ENCODE measurements at regions not wholly inside any gene's neighbourhood (a gene's known extent, or its start where the extent isn't known, plus 50 kb on each side); places are given as distances from the start of the nearest gene placed in this dataset.

DNA sequence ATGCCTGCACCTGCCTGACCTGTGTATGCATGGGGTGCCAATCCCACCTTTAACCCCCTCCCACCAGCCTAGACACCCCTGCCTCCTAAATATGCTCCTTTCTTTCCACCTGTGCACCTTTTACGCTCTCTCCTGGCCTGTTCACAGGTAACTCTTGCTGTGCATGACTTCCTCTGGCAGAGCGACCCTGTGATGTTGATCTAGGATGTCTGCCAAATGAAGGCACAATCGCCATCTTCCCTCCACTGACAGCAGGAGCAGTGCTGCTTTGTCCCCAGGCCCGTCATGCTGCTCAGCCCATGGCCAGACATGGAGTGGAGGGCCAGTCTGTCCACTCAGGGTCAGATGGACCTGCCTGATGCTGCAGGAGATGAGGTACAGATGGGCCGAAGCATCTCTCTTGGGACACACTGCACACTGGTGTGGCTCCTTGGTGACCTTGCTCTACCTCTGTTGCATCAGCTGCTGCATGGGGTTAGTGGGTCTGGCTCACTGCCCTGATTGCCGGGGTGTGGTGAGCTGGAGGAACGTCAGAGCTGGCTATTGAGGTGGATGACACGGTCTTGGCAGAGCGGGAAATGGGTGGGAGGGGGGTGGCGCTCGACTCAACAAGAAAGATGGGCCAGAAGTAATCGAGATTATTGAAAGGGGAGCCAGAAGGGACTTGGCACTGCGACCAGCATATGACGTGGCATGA is 101.7 kb upstream of the PITX1 start:
- no peak for DNase-seq

DNA sequence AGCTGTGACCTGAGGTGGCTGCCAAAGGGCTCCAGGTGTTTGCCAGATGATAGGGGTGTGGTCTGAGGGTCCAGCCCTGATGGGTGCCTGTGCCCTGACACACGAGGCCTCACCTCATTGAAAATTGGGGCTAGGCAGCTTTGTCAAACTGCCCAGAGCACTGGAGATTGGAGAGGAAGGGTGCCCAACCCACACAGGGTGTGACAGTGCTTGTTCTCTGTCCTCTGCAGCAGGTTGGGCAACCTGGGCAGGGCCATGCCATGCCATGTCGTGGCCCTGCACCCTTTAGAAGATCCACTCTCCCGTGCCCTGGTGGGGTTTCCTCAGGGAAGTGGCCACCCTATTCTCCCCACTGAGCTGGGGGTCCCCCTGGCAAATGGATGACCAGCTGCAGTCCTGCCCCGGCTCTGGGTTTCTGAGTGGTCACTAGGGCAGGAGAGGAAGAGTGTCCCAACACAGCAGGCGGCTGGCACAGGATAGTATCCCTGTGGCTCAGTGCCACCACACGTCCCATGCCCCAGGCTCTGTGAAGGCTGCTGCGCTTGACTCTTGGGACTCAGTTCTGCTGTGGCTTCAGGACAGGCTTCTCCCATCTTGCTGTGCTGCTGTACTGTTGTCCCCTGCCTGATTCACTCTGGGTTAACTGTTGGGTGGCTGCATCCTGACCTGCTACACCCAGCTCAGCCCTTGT is 100.8 kb upstream of the PITX1 start:
- no peak for DNase-seq

DNA sequence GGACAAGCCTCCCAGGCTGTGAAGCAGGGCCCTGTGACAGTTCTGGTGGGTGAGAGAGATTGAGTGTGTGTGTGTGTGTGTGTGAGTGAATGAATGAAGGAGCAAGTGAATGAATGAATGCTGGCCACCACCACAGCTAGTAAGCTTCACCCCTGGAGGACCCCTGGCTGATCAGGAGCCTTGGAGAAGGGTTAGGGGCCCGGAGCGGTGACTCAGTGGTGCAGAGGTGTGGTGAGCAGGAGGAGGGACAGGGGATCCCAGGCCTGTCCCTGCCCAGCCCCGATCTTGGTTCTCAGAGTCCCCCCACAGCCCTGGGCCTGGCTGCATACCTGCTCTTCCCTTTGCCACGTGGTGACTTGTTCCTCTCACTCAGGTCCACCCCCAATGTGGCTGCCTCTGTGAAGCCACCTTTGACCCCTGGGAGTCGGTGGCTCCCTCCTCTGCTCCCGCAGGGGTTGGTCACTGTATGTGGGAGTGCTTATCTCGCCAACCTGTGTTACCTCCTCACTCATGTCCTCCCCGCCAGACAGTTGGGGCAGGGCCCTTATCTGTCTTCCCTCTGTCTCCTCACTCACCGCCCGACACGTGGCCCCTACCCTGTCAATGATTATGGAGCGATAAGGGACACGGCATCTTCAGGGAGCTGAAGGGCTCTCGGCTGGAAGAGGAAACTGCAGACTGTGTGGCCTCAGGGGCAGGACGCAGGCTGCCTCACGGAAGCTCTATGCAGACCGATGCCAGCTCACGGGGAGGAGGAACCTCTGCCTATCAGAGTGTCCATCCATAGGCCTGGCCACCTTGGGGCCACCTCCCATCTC is 99.9 kb upstream of the PITX1 start:
- DNase-seq: no peak

DNA sequence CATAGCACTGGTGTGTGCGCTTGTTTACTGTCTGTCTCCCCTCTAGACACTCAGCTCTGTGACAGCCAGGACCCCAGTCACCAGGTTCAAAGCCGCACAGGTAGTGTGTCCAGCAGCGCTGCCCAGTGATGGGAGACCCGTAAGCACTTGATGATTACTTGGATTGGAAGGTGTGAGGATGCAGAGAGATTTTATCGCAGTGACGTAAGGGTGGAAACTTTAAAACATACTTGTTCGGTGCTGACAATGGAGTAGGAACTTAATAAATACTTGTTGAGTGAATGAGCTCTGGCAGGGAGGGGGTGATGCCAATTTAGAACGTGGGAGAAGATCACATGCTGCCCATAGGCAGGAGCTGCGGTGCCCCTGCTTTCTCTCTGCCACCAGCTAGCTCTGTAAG is 99.2 kb upstream of the PITX1 start:
- no peak for DNase-seq

DNA sequence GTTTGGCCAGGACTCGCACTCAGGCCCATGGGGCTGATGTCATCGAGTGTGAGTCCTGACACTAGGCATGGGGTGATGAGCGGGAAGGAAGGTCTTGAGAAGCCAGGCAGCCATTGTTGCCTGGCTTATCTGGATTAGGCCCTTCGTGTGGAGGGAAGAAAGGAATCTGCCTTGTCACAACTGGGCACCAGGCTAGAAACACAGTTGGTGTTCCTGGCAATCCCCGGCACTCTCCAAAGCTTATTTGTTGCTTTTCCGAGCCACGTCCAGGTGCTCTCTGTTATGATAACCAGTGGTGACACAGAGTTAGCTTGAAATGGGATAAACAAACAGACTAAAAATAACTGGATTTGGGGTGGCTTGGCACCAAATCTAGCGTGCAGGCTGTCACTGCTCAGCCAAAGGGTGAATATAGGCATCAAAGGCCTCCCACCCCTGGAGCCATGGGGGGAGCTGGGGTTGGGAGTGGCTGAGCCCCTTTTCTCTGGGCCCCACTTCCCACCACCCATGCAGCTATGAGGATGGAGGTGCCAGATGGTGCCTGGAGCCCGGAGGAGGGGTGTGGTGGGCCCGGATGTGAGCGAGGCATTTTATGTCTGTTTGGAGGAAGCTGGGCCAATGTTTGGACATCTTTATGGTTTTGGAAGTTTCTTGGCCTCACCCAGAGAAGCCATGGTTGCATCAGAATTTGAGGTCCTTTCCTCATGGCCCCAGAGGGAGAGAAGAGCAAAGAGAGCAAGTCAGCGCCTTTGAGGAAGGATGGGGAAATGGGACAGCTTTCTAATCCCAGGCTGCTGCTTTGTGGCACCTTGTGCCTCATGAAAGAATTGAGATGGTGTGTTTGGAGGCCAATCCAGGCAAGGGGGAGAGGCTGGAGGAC is 98.0 kb upstream of the PITX1 start:
- DNase-seq: no peak

DNA sequence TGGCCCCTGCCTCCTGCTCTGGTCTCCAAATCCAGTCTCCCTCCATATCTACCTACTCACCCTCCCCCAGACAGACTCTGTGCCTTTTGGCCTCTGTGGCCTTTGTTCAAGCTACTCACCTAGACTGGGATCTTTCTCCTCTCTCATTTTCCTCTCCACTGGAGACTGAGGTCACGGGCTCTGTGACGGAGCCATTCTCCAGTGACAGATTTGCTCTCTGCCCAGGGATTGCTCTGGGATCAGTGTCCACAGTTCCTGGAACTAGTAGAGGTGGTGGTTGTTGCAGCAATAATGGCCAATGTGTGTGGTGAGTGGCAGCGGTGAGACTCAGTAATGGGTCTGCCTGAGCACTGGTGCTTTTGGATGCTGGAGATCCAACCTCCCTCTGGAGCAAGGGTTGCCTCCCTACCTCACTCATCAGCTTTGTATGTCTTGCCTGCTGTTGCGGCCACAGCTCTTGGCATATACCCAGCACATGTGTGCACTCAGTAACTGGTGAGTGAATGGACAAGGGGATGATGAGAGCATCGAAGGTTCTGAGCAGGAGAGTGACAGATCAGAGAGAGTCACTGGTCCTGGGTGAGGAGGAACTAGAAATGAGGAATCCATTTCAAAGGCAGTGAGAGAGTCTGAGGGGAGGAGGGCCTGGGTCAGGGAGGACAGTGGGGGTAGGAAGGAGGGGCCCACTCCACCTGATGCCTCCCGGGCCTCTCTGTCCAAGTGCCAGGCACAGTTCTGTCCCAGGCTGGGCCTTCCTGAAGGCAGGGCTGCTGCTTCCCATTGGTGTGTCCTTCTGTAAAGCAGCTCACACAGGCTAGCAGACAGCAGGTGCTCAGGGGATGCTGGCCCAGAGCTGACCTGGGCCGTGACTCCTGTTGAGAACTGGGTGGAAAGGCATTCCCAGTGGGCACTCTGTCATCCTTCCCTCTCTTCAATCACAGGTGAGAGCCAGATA is 96.5 kb upstream of the PITX1 start:
- DNase-seq: no peak

DNA sequence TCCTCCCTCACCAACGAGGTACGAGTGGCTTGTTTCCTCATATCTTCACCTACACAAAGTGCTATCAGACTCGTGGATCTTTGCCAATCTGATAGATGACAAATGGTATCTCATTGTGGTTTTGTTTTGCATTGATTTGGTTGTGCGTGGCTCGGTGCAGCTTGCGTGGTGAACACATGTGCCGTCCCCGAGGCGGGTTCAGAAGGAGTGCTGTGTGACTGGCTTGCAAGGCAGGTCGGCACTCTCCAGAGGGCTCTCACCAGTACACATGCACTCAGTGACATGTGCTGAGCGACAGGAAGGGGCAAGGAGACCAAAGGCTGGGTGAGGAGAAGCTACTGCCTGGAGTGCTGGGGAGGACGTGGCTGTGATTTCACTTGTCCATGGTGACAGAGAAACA is 95.3 kb upstream of the PITX1 start:
- no peak for DNase-seq

DNA sequence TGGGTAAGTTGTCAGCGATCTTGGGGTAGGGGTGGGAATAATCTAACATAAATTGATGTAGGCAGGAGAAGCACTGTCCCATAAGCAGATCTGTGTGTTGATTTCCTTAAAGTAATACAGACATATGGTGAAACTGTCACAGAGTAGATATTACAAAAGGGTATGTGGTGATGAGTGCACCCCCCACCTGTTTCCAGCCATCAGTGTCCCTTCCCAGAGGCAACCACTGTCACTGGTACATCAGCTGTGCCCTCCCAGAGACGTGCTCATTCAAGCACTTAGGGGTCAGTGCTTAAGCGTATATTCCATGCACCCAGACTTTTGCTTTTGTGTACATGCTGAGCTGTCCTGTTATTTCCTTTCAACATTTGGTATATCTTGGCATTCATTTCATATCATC is 94.3 kb upstream of the PITX1 start:
- no peak for DNase-seq

DNA sequence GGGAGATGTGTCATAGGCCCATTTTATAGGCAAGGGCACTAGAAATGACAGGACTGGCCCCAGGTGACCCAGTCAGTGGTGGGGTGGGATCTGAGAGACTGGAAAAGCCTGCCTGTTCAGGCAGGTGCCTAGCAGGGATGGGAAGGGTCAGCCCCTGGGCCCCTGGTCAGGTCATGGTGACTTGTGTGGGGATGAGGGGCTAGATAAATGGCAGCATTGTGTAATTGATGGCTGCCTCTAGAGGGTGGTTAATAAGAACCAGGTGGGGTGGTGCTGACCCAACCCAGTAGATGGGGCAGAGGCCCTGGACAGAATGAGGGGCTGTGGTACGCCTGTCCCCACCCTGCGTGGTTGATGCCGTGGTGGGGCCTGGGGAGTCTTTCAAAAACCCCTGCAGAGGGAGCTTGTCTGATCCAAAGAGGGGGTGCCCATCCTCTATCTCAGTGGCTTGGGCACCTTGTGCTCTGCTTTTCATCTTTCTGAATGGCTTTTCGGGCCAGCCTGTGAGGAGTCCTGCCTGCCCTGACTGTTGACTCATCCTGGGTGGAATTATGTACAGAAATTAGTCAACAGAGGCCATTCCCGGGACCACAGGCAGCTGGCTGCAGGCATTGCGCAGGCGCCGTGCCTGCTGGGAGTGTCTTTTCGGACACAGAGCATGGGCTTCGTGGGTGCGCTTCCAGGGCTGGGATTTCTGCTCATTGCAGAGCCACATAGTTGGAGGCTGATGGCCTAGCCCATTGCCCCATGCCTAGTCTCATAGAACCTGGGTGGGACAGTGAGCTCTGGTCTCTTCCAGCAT is 93.6 kb upstream of the PITX1 start:
- DNase-seq: no peak

DNA sequence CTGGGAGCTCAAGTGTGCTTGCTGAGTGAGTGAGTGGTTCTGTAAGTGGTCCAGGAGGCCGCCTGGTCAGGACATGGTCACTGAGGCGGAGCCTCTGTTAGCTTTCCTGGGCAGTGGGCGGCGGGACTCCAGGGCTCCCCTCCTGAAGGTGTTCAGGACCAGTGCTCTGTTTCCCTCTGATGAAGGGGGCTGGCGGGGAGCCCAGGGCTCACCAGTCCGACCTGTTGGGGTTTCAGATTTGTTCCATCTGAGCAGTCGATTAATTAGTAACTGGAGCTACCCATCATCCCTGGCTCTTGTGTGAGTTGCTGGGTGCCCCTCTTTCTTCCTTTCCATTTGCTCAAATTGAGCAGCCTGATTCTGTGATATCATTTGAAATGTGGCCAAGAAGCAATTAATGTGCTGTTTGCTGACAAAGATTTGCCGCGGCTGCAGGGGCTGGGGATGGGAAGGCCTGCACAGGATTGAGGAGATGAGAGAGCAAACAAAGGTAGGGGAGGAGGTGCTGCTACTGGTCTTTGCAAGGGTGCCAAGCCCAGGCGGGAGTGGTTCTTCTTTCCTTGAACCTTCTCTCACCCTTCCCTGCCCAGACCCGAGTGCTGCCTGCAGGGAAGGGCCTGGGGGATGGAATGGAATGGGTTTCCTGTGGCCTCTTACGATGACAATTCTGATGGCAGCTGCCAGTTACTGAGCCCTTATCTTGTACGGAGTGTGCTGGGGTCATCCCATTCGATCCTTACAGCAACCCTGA is 92.8 kb upstream of the PITX1 start:
- DNase-seq: no peak

DNA sequence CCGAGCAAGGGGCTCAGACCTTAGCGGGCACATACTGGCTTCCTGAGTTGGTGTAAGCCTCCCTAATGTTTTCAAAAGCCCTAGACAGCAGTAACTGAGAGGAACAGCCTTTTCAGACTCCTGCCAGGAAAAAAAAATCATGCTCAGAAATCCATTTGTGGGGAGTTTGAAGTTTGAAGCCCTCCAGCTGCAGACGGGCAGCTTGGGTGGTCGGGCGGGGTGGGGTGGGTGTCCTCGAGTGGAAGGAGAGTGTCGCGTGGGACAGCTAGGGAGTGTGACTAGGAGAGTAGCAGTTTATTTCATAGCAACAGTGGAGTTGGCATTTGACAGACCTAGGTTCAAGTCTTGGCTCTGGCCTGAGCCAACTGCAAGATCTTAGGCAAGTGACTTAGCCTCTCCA is 90.7 kb upstream of the PITX1 start:
- no peak for DNase-seq

DNA sequence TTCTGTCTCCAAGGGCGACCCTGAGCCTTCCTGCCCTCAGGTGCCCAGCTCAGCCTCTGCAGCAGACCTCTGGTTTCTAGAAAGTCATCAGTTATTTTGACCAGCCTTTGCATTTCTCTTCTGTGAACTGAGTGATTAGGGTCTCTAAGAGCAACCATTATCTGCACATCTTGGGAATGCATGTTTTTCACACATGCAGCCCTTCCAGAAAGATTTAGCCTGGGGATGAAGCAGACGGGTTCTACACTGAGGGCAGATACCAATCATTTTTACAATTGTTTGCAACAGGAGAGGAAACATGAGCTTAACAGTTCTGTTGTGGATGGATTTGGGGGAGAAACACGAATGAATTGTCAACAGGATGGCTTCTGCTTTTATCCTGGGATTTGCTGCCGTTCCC is 90.1 kb upstream of the PITX1 start:
- no peak for DNase-seq

DNA sequence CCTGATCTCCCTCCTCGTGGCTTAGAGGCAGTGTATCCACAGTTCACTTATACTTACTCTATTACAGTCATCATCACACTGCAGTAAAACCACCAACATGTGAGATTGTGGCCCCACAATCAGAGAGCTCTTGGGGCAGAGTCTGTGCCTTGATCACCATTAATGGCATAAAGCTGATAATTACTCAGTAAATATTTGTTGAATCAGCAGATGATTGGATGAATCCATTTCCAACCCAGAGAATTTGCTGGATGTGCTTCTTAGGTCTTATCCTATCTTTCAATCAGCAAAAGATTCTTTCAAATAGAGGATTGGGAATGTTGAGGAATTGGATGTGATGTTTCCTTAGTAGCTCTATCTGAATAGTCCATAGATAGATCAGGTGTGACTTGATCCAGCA is 88.8 kb upstream of the PITX1 start:
- no peak for DNase-seq

DNA sequence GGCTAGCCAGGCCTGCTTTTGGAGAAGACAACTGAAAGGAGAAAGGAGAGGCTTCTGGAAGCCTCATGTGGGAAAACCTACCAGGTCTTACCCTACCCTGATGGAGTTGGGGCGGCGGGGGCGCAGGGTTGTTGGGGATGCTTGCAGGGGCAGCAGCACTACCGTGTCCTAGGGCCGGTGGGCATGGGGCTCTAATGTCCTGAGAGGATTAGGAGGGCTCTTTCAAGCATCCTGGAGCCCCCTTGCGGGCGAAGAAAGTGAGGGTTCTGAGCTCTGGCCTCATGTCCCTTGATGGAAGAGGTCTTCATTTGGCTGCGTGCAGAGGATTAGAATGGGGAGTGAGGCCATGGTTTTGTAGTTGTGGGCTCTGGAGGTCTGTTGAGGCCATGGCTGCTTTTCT is 86.9 kb upstream of the PITX1 start:
- no peak for DNase-seq

DNA sequence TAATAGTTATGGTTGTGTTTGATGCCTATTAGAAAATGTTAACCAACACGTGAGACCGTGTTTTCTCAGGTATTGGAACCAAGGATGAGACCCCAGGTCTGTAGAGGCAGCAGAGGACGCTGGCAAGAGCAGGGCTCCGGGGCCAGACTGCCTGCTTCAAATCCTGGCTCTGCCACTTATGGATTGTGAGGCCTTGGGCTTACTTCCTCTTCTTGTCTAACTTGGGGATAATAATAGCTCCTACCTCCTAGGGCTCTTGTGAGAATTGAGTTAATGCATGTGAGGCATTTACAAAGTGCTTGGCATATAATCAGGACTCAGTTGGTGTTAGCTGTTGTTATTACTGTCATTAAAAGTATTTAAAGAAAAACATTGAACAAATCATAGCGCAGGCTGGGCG is 85.5 kb upstream of the PITX1 start:
- no peak for DNase-seq

DNA sequence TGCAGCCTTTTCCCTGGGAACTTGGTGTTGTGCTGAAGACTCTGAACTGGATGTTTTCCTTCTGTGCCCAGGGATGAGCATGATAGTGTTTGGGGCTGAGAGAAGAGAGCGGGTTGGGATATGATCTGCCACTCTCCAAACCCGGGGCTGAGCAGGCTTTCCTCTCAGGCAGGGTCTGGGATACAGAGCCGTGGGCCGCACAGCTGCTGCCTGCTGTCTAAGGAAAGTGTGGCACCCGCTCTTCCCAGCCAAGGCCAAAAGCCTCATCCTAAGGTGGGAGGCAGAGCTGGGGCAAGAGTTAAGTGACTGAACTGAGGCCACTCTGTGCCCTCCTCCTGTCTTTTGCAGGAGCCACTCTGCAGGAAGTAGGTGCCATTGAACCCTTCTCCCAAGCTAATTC is 83.6 kb upstream of the PITX1 start:
- DNase-seq: no peak

DNA sequence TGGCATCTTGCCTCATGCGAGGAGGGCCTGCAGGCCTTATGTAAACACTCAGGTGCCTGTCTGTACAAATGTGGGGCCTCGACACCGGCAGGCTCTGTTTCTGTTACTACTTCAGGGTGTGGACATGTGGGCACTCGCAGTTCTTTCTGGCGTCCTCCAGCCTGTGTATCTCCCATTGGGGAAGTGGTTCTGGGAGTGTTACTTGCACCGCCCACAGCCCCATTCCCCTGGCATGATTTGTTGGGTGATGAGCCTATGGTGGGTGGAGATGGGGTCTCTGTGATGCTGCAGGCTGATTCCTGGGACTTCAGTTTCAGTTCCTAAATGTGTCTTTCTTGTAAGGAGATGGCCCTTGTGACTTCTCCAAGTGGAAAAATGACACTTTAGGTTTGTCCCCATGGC is 82.1 kb upstream of the PITX1 start:
- no peak for DNase-seq

DNA sequence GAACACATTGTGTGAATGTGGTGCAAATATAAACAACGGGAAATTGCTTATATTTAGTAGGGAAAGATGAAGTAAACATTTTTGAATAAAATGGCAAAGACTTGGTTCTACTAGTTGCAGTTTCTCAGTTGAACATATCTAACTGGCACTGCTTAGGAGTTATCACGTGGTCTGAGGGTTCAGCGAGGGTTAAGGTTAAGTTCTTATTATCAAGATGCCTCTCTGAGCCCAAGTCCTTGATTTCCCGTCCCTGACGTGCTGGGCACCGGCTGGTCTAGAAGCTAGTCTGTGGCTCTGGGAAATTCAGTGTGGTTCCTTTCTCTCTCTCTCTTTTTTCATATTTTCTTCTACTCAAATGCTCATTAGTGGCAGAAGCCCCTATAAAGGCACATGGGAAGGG is 81.6 kb upstream of the PITX1 start:
- no peak for DNase-seq

DNA sequence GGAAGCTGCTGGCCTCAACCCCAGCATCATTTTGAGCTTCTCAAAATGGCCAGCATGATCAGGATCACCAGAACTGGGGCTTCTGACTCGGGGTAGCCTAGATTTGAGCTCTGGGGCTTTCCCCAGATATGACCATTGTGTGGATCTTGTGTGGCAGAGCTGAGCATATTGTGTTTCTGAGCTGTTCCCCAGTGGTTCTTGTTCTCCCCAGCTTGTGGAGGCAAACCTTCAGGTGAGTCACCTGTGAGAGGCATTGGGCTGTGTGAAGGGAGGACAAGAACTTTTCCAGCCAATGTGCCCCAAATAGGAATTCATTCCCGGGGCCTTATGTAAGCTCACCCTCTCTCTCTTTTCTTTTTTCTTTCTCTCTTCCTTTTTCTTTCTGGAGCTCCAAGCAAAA is 80.7 kb upstream of the PITX1 start:
- no peak for DNase-seq
